ENCODE measurements at regions not wholly inside any gene's neighbourhood (a gene's known extent, or its start where the extent isn't known, plus 50 kb on each side); places are given as distances from the start of the nearest gene placed in this dataset.

GRCh38 chrX:64853424-64853823 lies 122.8 kb downstream of the ZC4H2 start:
- ATAC-seq (no peak), DNase-seq (no peak)
- Histone ChIP-seq H3K27me3 (peaks cover 0 to 2% (median 0%) of the 10 kb centered on the region in 9 donors), H3K36me3 (no peaks in the 10 kb centered on the region), H3K9me3 (peaks cover 0 to 5% (median 0%) of the 10 kb centered on the region in 12 donors), H3K4me1 (no peaks in the 10 kb centered on the region), H3K27ac (no peak overlapping the region), H3K4me3 (no peak overlapping the region)
- intact Hi-C loops (cut with DNase I): no loop called here
- TF ChIP-seq POLR2A (IDR thresholded peaks at IDR 0.05) (no peak), CTCF (IDR thresholded peaks at IDR 0.05) (no peak)

- TF ChIP-seq CTCF (IDR thresholded peaks at IDR 0.05): no peak
- TF ChIP-seq POLR2A (IDR thresholded peaks at IDR 0.05): no peak
- Histone ChIP-seq H3K27ac (no peak overlapping the region), H3K36me3 (no peaks in the 10 kb centered on the region), H3K4me3 (no peak overlapping the region), H3K9me3 (peaks cover 0 to 5% (median 0%) of the 10 kb centered on the region in 12 donors), H3K27me3 (no peaks in the 10 kb centered on the region), H3K4me1 (no peaks in the 10 kb centered on the region)
- no peak for DNase-seq
- 72 to 80% (median 76%) methylated on average over 6 of the region's 6 CpGs for WGBS, 4 donors
- no peak for ATAC-seq
- intact Hi-C loops (cut with DNase I): no loop called here
These were observed 125.7 kb downstream of the ZC4H2 start for GRCh38 chrX:64850371-64851082.

GRCh38 chrX:64843224-64843623 lies 133.0 kb downstream of the ZC4H2 start:
- peaks cover 0 to 5% (median 0%) of the 10 kb centered on the region in 12 donors for H3K9me3 ChIP-seq
- TF ChIP-seq CTCF (IDR thresholded peaks at IDR 0.05) (no peak), POLR2A (IDR thresholded peaks at IDR 0.05) (no peak)
- DNase-seq (no peak), ATAC-seq (no peak)
- 63 to 80% (median 72%) methylated on average over 1 of the region's 1 CpG for WGBS, 4 donors
- H3K27me3 ChIP-seq: no peaks in the 10 kb centered on the region
- no peaks in the 10 kb centered on the region for H3K4me1 ChIP-seq
- intact Hi-C loops (cut with DNase I): no loop called here
- no peaks in the 10 kb centered on the region for H3K36me3 ChIP-seq
- H3K4me3 ChIP-seq: no peak overlapping the region
- H3K27ac ChIP-seq: peak overlapping the region in 1 of 12 donors; percentile 24

GRCh38 chrX:64842492-64842891 lies 133.8 kb downstream of the ZC4H2 start:
- Histone ChIP-seq H3K27ac (peak overlapping the region in 1 of 12 donors; percentile 24), H3K36me3 (no peaks in the 10 kb centered on the region), H3K4me3 (no peak overlapping the region), H3K9me3 (peaks cover 0 to 5% (median 0%) of the 10 kb centered on the region in 12 donors), H3K27me3 (no peaks in the 10 kb centered on the region), H3K4me1 (no peaks in the 10 kb centered on the region)
- TF ChIP-seq CTCF (IDR thresholded peaks at IDR 0.05) (no peak), POLR2A (IDR thresholded peaks at IDR 0.05) (no peak)
- ATAC-seq (no peak), DNase-seq (no peak)
- intact Hi-C loops (cut with DNase I): no loop called here
- 69 to 84% (median 77%) methylated on average over 4 of the region's 4 CpGs for WGBS, 4 donors
